ENCODE measurements at regions not wholly inside any gene's neighbourhood (a gene's known extent, or its start where the extent isn't known, plus 50 kb on each side); places are given as distances from the start of the nearest gene placed in this dataset.

DNA sequence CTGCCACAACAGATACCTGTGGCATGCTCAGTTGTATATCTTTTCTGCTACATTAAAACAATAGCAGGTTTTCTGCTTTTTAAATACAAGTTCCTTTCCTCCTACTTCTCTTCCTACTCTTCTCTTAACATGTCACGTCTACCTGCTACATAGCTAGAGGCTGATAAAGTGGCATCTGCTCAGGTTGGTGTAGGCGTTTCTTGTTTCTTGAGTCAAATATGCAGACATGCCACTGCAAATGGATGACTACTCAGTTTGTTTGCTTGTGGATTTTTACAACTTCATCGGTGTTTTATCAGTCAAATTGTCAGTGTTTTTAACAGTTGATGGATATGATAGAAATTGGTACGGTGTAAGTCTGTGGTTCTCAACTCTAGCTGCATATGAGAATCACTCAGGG is 525.7 kb downstream of the TLE4 start:
- no peak overlapping the region for H3K27ac ChIP-seq (ENCODE audit: low read depth in 1 of 3, low read length in 2 of 3)
- H3K4me3 ChIP-seq (ENCODE audit: low read depth in 1 of 3, low read length in 3 of 3): no peak overlapping the region
- WGBS, 3 donors: 51 to 68% (median 56%) methylated on average over 4 of the region's 4 CpGs
- H3K27me3 ChIP-seq (ENCODE audit: control insufficient read depth in 3 of 3, insufficient read depth in 3 of 3, low read length in 3 of 3): no peaks in the 10 kb centered on the region
- H3K9me3 ChIP-seq (ENCODE audit: control insufficient read depth in 2 of 2, insufficient read depth in 1 of 2, low read depth in 1 of 2, low read length in 1 of 2): no peaks in the 10 kb centered on the region
- DNase-seq (no peak), FAIRE-seq (no peak)
- H3K36me3 ChIP-seq (ENCODE audit: control insufficient read depth in 3 of 3, insufficient read depth in 2 of 3, low read depth in 1 of 3, low read length in 3 of 3): no peaks in the 10 kb centered on the region
- no peaks in the 10 kb centered on the region for H3K4me1 ChIP-seq (ENCODE audit: control insufficient read depth in 3 of 3, insufficient read depth in 2 of 3, low read depth in 1 of 3, low read length in 2 of 3)

DNA sequence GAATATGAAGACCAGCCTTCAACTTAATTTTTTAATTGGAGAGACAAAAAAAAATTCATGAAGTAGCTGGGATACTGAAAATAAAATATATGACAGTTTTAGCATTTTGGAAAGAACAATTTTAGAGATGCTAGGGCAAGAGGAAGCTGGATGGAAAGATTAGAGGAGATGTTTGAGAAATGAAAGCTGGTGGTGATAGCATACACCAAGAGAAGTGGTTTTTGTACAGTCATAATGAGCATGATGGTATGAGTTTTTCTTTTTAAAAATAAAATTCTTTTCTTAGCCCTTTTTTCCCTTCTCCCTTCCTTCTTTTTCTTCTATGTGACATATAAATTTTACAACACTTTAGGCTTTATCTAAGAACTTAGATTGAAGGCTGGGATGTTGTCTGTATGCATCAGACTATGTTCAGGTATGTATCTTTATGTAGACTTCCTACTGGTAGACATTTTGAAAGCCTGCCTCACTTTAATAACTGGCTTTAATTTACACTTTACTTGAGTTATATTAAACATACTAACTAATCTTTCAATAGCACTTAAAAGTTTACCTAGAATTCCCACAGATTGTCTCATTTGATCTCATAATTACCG is 522.5 kb downstream of the TLE4 start:
- H3K9me3 ChIP-seq (ENCODE audit: control insufficient read depth in 2 of 2, insufficient read depth in 1 of 2, low read depth in 1 of 2, low read length in 1 of 2): no peaks in the 10 kb centered on the region
- no peaks in the 10 kb centered on the region for H3K36me3 ChIP-seq (ENCODE audit: control insufficient read depth in 3 of 3, insufficient read depth in 2 of 3, low read depth in 1 of 3, low read length in 3 of 3)
- H3K4me3 ChIP-seq (ENCODE audit: low read depth in 1 of 3, low read length in 3 of 3): no peak overlapping the region
- no peaks in the 10 kb centered on the region for H3K4me1 ChIP-seq (ENCODE audit: control insufficient read depth in 3 of 3, insufficient read depth in 2 of 3, low read depth in 1 of 3, low read length in 2 of 3)
- H3K27me3 ChIP-seq (ENCODE audit: control insufficient read depth in 3 of 3, insufficient read depth in 3 of 3, low read length in 3 of 3): no peaks in the 10 kb centered on the region
- 85 to 89% (median 86%) methylated on average over 1 of the region's 1 CpG for WGBS, 3 donors
- DNase-seq: no peak
- no peak overlapping the region for H3K27ac ChIP-seq (ENCODE audit: low read depth in 1 of 3, low read length in 2 of 3)
- FAIRE-seq: no peak

DNA sequence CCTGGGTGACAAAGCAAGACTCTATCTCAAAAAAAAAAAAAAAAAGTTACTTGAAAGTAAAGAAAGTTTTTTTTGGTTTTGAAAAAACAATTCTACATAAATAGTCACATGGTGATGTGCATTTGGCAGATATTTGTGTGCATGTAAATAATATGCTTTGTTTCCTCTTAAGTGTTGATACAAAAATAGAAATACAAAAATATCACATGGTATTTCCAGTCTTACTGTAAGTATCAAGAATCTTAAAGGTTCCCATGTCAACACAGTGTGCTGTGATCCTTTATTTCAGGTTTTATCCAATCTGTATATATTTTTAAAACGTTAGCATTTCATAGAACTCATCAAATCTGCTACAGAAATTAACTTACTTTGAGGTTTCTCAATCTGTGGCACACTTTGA is 521.9 kb downstream of the TLE4 start:
- Histone ChIP-seq H3K9me3 (ENCODE audit: control insufficient read depth in 2 of 2, insufficient read depth in 1 of 2, low read depth in 1 of 2, low read length in 1 of 2) (no peaks in the 10 kb centered on the region), H3K4me3 (ENCODE audit: low read depth in 1 of 3, low read length in 3 of 3) (no peak overlapping the region), H3K4me1 (ENCODE audit: control insufficient read depth in 3 of 3, insufficient read depth in 2 of 3, low read depth in 1 of 3, low read length in 2 of 3) (no peaks in the 10 kb centered on the region), H3K27ac (ENCODE audit: low read depth in 1 of 3, low read length in 2 of 3) (no peak overlapping the region), H3K36me3 (ENCODE audit: control insufficient read depth in 3 of 3, insufficient read depth in 2 of 3, low read depth in 1 of 3, low read length in 3 of 3) (no peaks in the 10 kb centered on the region), H3K27me3 (ENCODE audit: control insufficient read depth in 3 of 3, insufficient read depth in 3 of 3, low read length in 3 of 3) (no peaks in the 10 kb centered on the region)
- 15 to 45% (median 15%) methylated on average over 1 of the region's 1 CpG for WGBS, 3 donors
- DNase-seq (no peak), FAIRE-seq (no peak)

DNA sequence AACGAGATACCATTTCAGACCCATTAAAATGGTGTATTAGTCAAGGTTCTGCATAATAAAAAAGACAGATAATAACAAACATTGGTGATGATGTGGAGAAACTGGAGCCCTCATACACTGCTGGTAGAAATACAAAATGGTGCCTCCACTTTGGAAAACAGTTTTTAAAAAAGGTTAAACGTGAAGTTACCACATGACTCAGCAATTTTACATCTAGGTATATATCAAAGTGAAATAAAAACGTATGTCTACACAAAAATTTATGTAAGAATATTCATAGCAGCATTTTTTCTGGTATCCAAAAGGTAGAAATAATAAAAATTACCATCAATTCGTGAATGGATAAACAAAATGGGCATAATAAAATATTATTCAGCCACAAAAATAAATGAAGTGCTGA is 519.8 kb downstream of the TLE4 start:
- 41 to 75% (median 46%) methylated on average over 4 of the region's 4 CpGs for WGBS, 3 donors
- FAIRE-seq (no peak), DNase-seq (no peak)
- H3K27me3 ChIP-seq (ENCODE audit: control insufficient read depth in 3 of 3, insufficient read depth in 3 of 3, low read length in 3 of 3): no peaks in the 10 kb centered on the region
- H3K4me3 ChIP-seq (ENCODE audit: low read depth in 1 of 3, low read length in 3 of 3): no peak overlapping the region
- no peaks in the 10 kb centered on the region for H3K9me3 ChIP-seq (ENCODE audit: control insufficient read depth in 2 of 2, insufficient read depth in 1 of 2, low read depth in 1 of 2, low read length in 1 of 2)
- no peaks in the 10 kb centered on the region for H3K4me1 ChIP-seq (ENCODE audit: control insufficient read depth in 3 of 3, insufficient read depth in 2 of 3, low read depth in 1 of 3, low read length in 2 of 3)
- no peaks in the 10 kb centered on the region for H3K36me3 ChIP-seq (ENCODE audit: control insufficient read depth in 3 of 3, insufficient read depth in 2 of 3, low read depth in 1 of 3, low read length in 3 of 3)
- H3K27ac ChIP-seq (ENCODE audit: low read depth in 1 of 3, low read length in 2 of 3): no peak overlapping the region

DNA sequence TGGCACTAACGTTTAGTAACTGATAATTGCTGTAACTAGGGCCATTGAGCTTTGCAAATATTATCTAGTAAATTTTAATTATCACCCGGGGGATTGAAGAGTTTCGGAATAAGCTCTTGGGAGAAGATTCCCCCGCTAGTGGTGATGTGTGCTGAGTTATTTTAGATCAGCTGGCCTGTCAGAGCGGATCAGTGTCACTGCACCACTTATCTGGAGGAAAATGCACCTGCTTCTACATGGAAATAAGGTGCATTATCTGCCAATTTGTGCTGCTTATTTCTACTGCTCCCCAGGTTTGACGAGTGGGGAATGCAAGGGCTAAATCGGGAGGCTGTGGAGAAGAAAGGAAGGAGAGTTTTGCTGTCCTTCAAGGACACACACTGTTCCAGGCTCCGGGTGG is 518.6 kb downstream of the TLE4 start:
- Histone ChIP-seq H3K27me3 (ENCODE audit: control insufficient read depth in 3 of 3, insufficient read depth in 3 of 3, low read length in 3 of 3) (no peaks in the 10 kb centered on the region), H3K9me3 (ENCODE audit: control insufficient read depth in 2 of 2, insufficient read depth in 1 of 2, low read depth in 1 of 2, low read length in 1 of 2) (no peaks in the 10 kb centered on the region), H3K27ac (ENCODE audit: low read depth in 1 of 3, low read length in 2 of 3) (no peak overlapping the region), H3K4me3 (ENCODE audit: low read depth in 1 of 3, low read length in 3 of 3) (no peak overlapping the region), H3K4me1 (ENCODE audit: control insufficient read depth in 3 of 3, insufficient read depth in 2 of 3, low read depth in 1 of 3, low read length in 2 of 3) (no peaks in the 10 kb centered on the region), H3K36me3 (ENCODE audit: control insufficient read depth in 3 of 3, insufficient read depth in 2 of 3, low read depth in 1 of 3, low read length in 3 of 3) (no peaks in the 10 kb centered on the region)
- DNase-seq (no peak), FAIRE-seq (no peak)
- WGBS, 3 donors: 69 to 79% (median 71%) methylated on average over 8 of the region's 8 CpGs

DNA sequence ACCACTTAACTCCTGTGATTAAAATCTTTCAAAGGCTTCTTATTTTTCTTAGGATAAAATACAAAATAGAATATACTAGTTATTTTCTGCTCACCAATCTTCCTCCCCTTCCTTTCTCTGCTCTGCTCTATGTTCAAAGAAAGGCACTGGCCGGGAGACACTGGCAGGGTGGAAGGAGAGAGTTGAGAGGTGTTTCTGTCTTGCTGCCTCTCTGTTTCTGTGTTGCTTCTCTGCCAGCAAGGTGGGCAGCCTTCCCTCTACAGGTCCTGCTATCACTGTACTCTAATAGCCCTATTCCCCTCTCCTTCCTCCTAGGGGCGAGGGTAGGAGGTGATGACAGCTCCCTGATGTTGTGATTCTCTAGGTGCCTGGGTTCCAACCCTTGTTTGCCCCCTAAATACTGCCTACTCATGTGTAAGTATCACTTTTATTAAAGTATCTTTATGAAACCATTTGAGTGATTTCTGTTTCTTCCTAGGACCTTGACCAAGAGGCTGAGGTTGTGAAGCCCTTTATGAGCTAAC is 515.1 kb downstream of the TLE4 start:
- Histone ChIP-seq H3K36me3 (ENCODE audit: control insufficient read depth in 3 of 3, insufficient read depth in 2 of 3, low read depth in 1 of 3, low read length in 3 of 3) (no peaks in the 10 kb centered on the region), H3K9me3 (ENCODE audit: control insufficient read depth in 2 of 2, insufficient read depth in 1 of 2, low read depth in 1 of 2, low read length in 1 of 2) (no peaks in the 10 kb centered on the region), H3K27me3 (ENCODE audit: control insufficient read depth in 3 of 3, insufficient read depth in 3 of 3, low read length in 3 of 3) (no peaks in the 10 kb centered on the region), H3K27ac (ENCODE audit: low read depth in 1 of 3, low read length in 2 of 3) (no peak overlapping the region), H3K4me3 (ENCODE audit: low read depth in 1 of 3, low read length in 3 of 3) (no peak overlapping the region), H3K4me1 (ENCODE audit: control insufficient read depth in 3 of 3, insufficient read depth in 2 of 3, low read depth in 1 of 3, low read length in 2 of 3) (no peaks in the 10 kb centered on the region)
- 50 to 83% (median 62%) methylated on average over 2 of the region's 2 CpGs for WGBS, 3 donors
- FAIRE-seq (no peak), DNase-seq (no peak)

DNA sequence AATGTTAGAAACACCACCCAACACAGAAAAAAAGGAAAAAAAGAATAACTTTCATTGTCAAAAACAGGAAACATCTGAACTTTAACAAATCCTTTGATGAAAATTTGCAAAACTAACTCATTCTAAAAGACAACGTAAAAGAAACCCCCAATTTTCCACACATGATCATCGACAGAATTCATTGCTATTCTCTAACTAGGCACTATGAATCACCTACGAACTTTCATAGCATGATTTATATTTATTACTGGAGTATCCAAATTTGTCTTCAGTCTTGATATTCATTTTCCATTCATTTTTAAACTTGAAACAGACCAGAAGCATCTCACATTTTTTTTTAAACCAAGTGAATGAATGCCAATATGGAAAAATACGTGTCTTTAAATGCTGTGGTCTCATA is 514.6 kb downstream of the TLE4 start:
- DNase-seq: no peak
- no peaks in the 10 kb centered on the region for H3K27me3 ChIP-seq (ENCODE audit: control insufficient read depth in 3 of 3, insufficient read depth in 3 of 3, low read length in 3 of 3)
- no peaks in the 10 kb centered on the region for H3K9me3 ChIP-seq (ENCODE audit: control insufficient read depth in 2 of 2, insufficient read depth in 1 of 2, low read depth in 1 of 2, low read length in 1 of 2)
- H3K36me3 ChIP-seq (ENCODE audit: control insufficient read depth in 3 of 3, insufficient read depth in 2 of 3, low read depth in 1 of 3, low read length in 3 of 3): no peaks in the 10 kb centered on the region
- no peak overlapping the region for H3K27ac ChIP-seq (ENCODE audit: low read depth in 1 of 3, low read length in 2 of 3)
- H3K4me1 ChIP-seq (ENCODE audit: control insufficient read depth in 3 of 3, insufficient read depth in 2 of 3, low read depth in 1 of 3, low read length in 2 of 3): no peaks in the 10 kb centered on the region
- 65 to 73% (median 69%) methylated on average over 4 of the region's 4 CpGs for WGBS, 3 donors
- H3K4me3 ChIP-seq (ENCODE audit: low read depth in 1 of 3, low read length in 3 of 3): no peak overlapping the region
- no peak for FAIRE-seq

DNA sequence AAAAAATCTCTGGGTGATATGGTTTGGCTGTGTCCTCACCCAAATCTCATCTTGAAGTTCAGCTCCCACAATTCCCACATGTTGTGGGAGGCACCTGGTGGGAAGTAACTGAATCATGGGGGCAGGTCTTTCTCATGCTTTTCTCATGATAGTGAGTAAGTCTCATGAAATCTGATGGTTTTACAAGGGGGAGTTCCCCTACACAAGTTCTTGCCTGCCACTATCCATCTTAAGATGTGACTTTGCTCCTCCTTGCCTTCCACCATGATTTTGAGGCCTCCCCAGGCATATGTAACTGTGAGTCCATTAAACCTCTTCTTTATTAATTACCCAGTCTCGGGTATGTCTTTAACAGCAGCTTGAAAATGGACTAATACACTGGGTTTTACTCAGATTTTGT is 513.9 kb downstream of the TLE4 start:
- WGBS, 3 donors: 73 to 78% (median 74%) methylated on average over 1 of the region's 1 CpG

DNA sequence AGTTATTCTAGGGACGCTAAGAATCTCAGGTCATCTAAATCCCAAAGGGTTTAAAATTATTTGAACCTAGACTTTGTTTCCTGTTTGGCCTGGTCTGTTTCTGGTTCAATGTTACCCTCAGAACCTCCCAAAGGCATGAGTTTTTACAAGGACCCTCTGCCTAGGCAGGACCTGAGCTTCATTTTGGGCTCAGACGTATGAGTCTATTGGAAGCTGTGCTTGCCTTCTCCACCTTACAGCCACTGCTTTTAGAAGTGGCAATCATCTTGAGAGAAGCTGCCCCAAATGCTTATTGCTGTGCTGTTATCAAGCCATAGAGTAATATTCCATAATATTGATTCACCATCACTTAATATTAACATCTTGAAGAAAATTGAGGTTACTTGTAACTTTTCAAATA is 510.4 kb downstream of the TLE4 start:
- Histone ChIP-seq H3K27ac (ENCODE audit: low read depth in 1 of 3, low read length in 2 of 3) (no peak overlapping the region), H3K4me3 (ENCODE audit: low read depth in 1 of 3, low read length in 3 of 3) (no peak overlapping the region), H3K36me3 (ENCODE audit: control insufficient read depth in 3 of 3, insufficient read depth in 2 of 3, low read depth in 1 of 3, low read length in 3 of 3) (no peaks in the 10 kb centered on the region), H3K27me3 (ENCODE audit: control insufficient read depth in 3 of 3, insufficient read depth in 3 of 3, low read length in 3 of 3) (no peaks in the 10 kb centered on the region), H3K9me3 (ENCODE audit: control insufficient read depth in 2 of 2, insufficient read depth in 1 of 2, low read depth in 1 of 2, low read length in 1 of 2) (no peaks in the 10 kb centered on the region), H3K4me1 (ENCODE audit: control insufficient read depth in 3 of 3, insufficient read depth in 2 of 3, low read depth in 1 of 3, low read length in 2 of 3) (no peaks in the 10 kb centered on the region)
- 80 to 84% (median 80%) methylated on average over 2 of the region's 2 CpGs for WGBS, 3 donors
- FAIRE-seq: no peak
- no peak for DNase-seq

More for the DNA sequence above, 513.9 kb downstream of the TLE4 start:
- Histone ChIP-seq H3K9me3 (ENCODE audit: control insufficient read depth in 2 of 2, insufficient read depth in 1 of 2, low read depth in 1 of 2, low read length in 1 of 2) (no peaks in the 10 kb centered on the region), H3K36me3 (ENCODE audit: control insufficient read depth in 3 of 3, insufficient read depth in 2 of 3, low read depth in 1 of 3, low read length in 3 of 3) (no peaks in the 10 kb centered on the region), H3K27ac (ENCODE audit: low read depth in 1 of 3, low read length in 2 of 3) (no peak overlapping the region), H3K4me1 (ENCODE audit: control insufficient read depth in 3 of 3, insufficient read depth in 2 of 3, low read depth in 1 of 3, low read length in 2 of 3) (no peaks in the 10 kb centered on the region), H3K4me3 (ENCODE audit: low read depth in 1 of 3, low read length in 3 of 3) (no peak overlapping the region), H3K27me3 (ENCODE audit: control insufficient read depth in 3 of 3, insufficient read depth in 3 of 3, low read length in 3 of 3) (no peaks in the 10 kb centered on the region)
- no peak for FAIRE-seq
- no peak for DNase-seq
